ENCODE measurements at regions not wholly inside any gene's neighbourhood (a gene's known extent, or its start where the extent isn't known, plus 50 kb on each side); places are given as distances from the start of the nearest gene placed in this dataset.

- Histone ChIP-seq H3K27ac (ENCODE audit: low read depth, low read length) (no peak overlapping the region), H3K27me3 (ENCODE audit: insufficient read depth, low read length) (no peaks in the 10 kb centered on the region), H3K9ac (ENCODE audit: low read length) (no peak overlapping the region), H3K9me3 (ENCODE audit: insufficient read depth, low read depth, low read length) (no peaks in the 10 kb centered on the region), H2AFZ (ENCODE audit: low read depth, low read length) (no peak overlapping the region), H4K20me1 (ENCODE audit: insufficient read depth, low read length) (peaks cover 2% of the 10 kb centered on the region), H3K4me3 (ENCODE audit: insufficient read depth, low read depth, low read length) (no peak overlapping the region), H3K4me2 (ENCODE audit: low read length) (no peak overlapping the region), H3K4me1 (ENCODE audit: insufficient read depth, low read length) (peaks cover 40% of the 10 kb centered on the region), H3K79me2 (ENCODE audit: insufficient read depth, low read length) (peaks cover 72% of the 10 kb centered on the region), H3K36me3 (ENCODE audit: insufficient read depth, low read length) (peaks cover 6% of the 10 kb centered on the region)
- FAIRE-seq (no peak), DNase-seq (ENCODE audit: low read depth) (no peak)
- peaks cover 28% of the 10 kb centered on the region for H3K4me1 Mint-ChIP-seq (ENCODE audit: low read depth, unreplicated experiment)
- no peak overlapping the region for H3K27ac Mint-ChIP-seq (ENCODE audit: unreplicated experiment)
- H3K36me3 Mint-ChIP-seq (ENCODE audit: low read depth, unreplicated experiment) = peaks cover 2% of the 10 kb centered on the region
- H3K27me3 Mint-ChIP-seq (ENCODE audit: low read depth, unreplicated experiment) = no peaks in the 10 kb centered on the region
- no peak overlapping the region for H3K4me3 Mint-ChIP-seq (ENCODE audit: unreplicated experiment)
- TF ChIP-seq EZH2 (IDR thresholded peaks at IDR 0.05; ENCODE audit: insufficient read depth, low read length) (no peak), CTCF (IDR thresholded peaks at IDR 0.05; ENCODE audit: insufficient read depth, low read depth, low read length) (no peak)
- H3K9me3 Mint-ChIP-seq (ENCODE audit: unreplicated experiment) = no peaks in the 10 kb centered on the region
Measured at GRCh38 chr6:56733211-56733697, 90.6 kb upstream of the DST start.

- Histone ChIP-seq H3K4me1 (ENCODE audit: insufficient read depth, low read length) (peaks cover 44% of the 10 kb centered on the region), H3K27me3 (ENCODE audit: insufficient read depth, low read length) (no peaks in the 10 kb centered on the region), H3K9me3 (ENCODE audit: insufficient read depth, low read depth, low read length) (no peaks in the 10 kb centered on the region), H2AFZ (ENCODE audit: low read depth, low read length) (no peak overlapping the region), H3K36me3 (ENCODE audit: insufficient read depth, low read length) (peaks cover 6% of the 10 kb centered on the region), H3K9ac (ENCODE audit: low read length) (no peak overlapping the region), H3K27ac (ENCODE audit: low read depth, low read length) (peak overlapping the region; percentile 22), H3K79me2 (ENCODE audit: insufficient read depth, low read length) (peaks cover 72% of the 10 kb centered on the region), H4K20me1 (ENCODE audit: insufficient read depth, low read length) (peaks cover 2% of the 10 kb centered on the region), H3K4me2 (ENCODE audit: low read length) (no peak overlapping the region), H3K4me3 (ENCODE audit: insufficient read depth, low read depth, low read length) (no peak overlapping the region)
- DNase-seq (ENCODE audit: low read depth) (no peak), FAIRE-seq (no peak)
- peaks cover 2% of the 10 kb centered on the region for H3K36me3 Mint-ChIP-seq (ENCODE audit: low read depth, unreplicated experiment)
- H3K9me3 Mint-ChIP-seq (ENCODE audit: unreplicated experiment) = no peaks in the 10 kb centered on the region
- no peaks in the 10 kb centered on the region for H3K27me3 Mint-ChIP-seq (ENCODE audit: low read depth, unreplicated experiment)
- H3K4me1 Mint-ChIP-seq (ENCODE audit: low read depth, unreplicated experiment) = peaks cover 32% of the 10 kb centered on the region
- TF ChIP-seq EZH2 (IDR thresholded peaks at IDR 0.05; ENCODE audit: insufficient read depth, low read length) (no peak), CTCF (IDR thresholded peaks at IDR 0.05; ENCODE audit: insufficient read depth, low read depth, low read length) (no peak)
- H3K27ac Mint-ChIP-seq (ENCODE audit: unreplicated experiment) = peak overlapping the region; percentile 53
- H3K4me3 Mint-ChIP-seq (ENCODE audit: unreplicated experiment) = no peak overlapping the region
Measured at GRCh38 chr6:56732517-56732916, 89.8 kb upstream of the DST start.

- H3K27me3 Mint-ChIP-seq (ENCODE audit: low read depth, unreplicated experiment) = no peaks in the 10 kb centered on the region
- no peaks in the 10 kb centered on the region for H3K9me3 Mint-ChIP-seq (ENCODE audit: unreplicated experiment)
- H3K36me3 Mint-ChIP-seq (ENCODE audit: low read depth, unreplicated experiment) = no peaks in the 10 kb centered on the region
- Histone ChIP-seq H3K4me1 (ENCODE audit: insufficient read depth, low read length) (peaks cover 46% of the 10 kb centered on the region), H4K20me1 (ENCODE audit: insufficient read depth, low read length) (peaks cover 2% of the 10 kb centered on the region), H3K9ac (ENCODE audit: low read length) (peak overlapping the region; percentile 68), H3K4me3 (ENCODE audit: insufficient read depth, low read depth, low read length) (peak overlapping the region; percentile 11), H3K27me3 (ENCODE audit: insufficient read depth, low read length) (no peaks in the 10 kb centered on the region), H3K9me3 (ENCODE audit: insufficient read depth, low read depth, low read length) (no peaks in the 10 kb centered on the region), H3K79me2 (ENCODE audit: insufficient read depth, low read length) (peaks cover 72% of the 10 kb centered on the region), H3K36me3 (ENCODE audit: insufficient read depth, low read length) (peaks cover 6% of the 10 kb centered on the region), H3K27ac (ENCODE audit: low read depth, low read length) (peak overlapping the region; percentile 94), H2AFZ (ENCODE audit: low read depth, low read length) (no peak overlapping the region), H3K4me2 (ENCODE audit: low read length) (peak overlapping the region; percentile 77)
- DNase-seq (ENCODE audit: low read depth) (peak; percentile 82), FAIRE-seq (peak; percentile 78)
- peak overlapping the region; percentile 35 for H3K4me3 Mint-ChIP-seq (ENCODE audit: unreplicated experiment)
- peak overlapping the region; percentile 64 for H3K27ac Mint-ChIP-seq (ENCODE audit: unreplicated experiment)
- H3K4me1 Mint-ChIP-seq (ENCODE audit: low read depth, unreplicated experiment) = peaks cover 48% of the 10 kb centered on the region
- no peak for TF ChIP-seq CTCF (IDR thresholded peaks at IDR 0.05; ENCODE audit: insufficient read depth, low read depth, low read length)
Measured at GRCh38 chr6:56730663-56731529, 88.2 kb upstream of the DST start.

Data from astrocyte (in vitro differentiated cells and primary cell).